Testis (tissue), 2 donors: ENCODE measurements at regions not wholly inside any gene's neighbourhood (a gene's known extent, or its start where the extent isn't known, plus 50 kb on each side); places are given as distances from the start of the nearest gene placed in this dataset.

Experiments
- DNase-seq: peaks from one replicate; pipeline ENCODE4 v3.0.0-alpha.2; 2019
- H3K27ac ChIP-seq, 2 donors: fragments of 200-600 bp; sonication (generic); one replicate each; pipeline ENCODE4 v1.5.1; 2019
- H3K27me3 ChIP-seq: fragments of 200-600 bp; sonication (generic); one replicate; pipeline ENCODE4 v1.5.1; 2019
- H3K36me3 ChIP-seq: fragments of 200-600 bp; sonication (generic); one replicate; pipeline ENCODE4 v1.5.1; 2017; ENCODE audit warnings: low read depth; ENCODE audit errors: missing control alignments
- H3K4me1 ChIP-seq: fragments of 200-600 bp; sonication (generic); one replicate; pipeline ENCODE4 v1.5.1; 2019
- H3K4me3 ChIP-seq, 2 donors: fragments of 200-600 bp; sonication (generic); one replicate each; pipeline ENCODE4 v1.5.1; 2017 to 2019
- H3K9me3 ChIP-seq: fragments of 200-600 bp; sonication (generic); one replicate; pipeline ENCODE4 v1.5.1; 2017
- POLR2A ChIP-seq: fragments of 450-650 bp; IDR thresholded peaks from one replicate; pipeline ENCODE4 v1.6.1; 2017; ENCODE audit warnings: antibody characterized with exemption, mild to moderate bottlenecking, moderate library complexity
- WGBS, 2 donors: methylation state at CpG; one replicate each; pipeline ENCODE4 v1.1.5; 2018; 5-methylcytosine and 5-hydroxymethylcytosine counted together
- intact Hi-C: fragments of 100-400 bp; cut with DNase I; formaldehyde crosslinking; loops from one replicate; pipeline ENCODE4 v1.15.1; 2023; ENCODE audit warnings: low total_unique reads
- TF ChIP-seq, protein P1 (sequence below), 3 experiments: fragments of 450-650 bp in 2 of 3; fragments of 200-600 bp in 1 of 3; sonication (generic) in 1 of 3; IDR thresholded peaks; one replicate each; pipeline ENCODE4 v1.5.1; 2016 to 2019; ENCODE audit warnings: antibody characterized with exemption in 3 of 3, mild to moderate bottlenecking in 2 of 3, moderate library complexity in 1 of 3

- no peak for DNase-seq
- H3K27me3 ChIP-seq, result no peaks in the 10 kb centered on the region
- no peak for TF ChIP-seq POLR2A
- TF ChIP-seq, protein P1, sequence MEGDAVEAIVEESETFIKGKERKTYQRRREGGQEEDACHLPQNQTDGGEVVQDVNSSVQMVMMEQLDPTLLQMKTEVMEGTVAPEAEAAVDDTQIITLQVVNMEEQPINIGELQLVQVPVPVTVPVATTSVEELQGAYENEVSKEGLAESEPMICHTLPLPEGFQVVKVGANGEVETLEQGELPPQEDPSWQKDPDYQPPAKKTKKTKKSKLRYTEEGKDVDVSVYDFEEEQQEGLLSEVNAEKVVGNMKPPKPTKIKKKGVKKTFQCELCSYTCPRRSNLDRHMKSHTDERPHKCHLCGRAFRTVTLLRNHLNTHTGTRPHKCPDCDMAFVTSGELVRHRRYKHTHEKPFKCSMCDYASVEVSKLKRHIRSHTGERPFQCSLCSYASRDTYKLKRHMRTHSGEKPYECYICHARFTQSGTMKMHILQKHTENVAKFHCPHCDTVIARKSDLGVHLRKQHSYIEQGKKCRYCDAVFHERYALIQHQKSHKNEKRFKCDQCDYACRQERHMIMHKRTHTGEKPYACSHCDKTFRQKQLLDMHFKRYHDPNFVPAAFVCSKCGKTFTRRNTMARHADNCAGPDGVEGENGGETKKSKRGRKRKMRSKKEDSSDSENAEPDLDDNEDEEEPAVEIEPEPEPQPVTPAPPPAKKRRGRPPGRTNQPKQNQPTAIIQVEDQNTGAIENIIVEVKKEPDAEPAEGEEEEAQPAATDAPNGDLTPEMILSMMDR (IDR thresholded peaks at IDR 0.05), result no peak
- H3K4me3 ChIP-seq, result no peak overlapping the region
- no peaks in the 10 kb centered on the region for H3K9me3 ChIP-seq
- H3K4me1 ChIP-seq, result no peaks in the 10 kb centered on the region
- no peak overlapping the region for H3K27ac ChIP-seq
- WGBS, 2 donors, result 89% methylated on average over 7 of the region's 7 CpGs
- H3K36me3 ChIP-seq, result no peaks in the 10 kb centered on the region
- intact Hi-C loops, result no loop called here
These were observed 89.1 kb upstream of the CFAP20DC start for GRCh38 chr3:59138966-59139365.

GRCh38 chr3:59137415-59137814, 87.6 kb upstream of the CFAP20DC start:
- no peak for DNase-seq
- Histone ChIP-seq H3K4me1 (no peaks in the 10 kb centered on the region), H3K27ac (no peak overlapping the region), H3K4me3 (no peak overlapping the region), H3K36me3 (no peaks in the 10 kb centered on the region), H3K9me3 (no peaks in the 10 kb centered on the region), H3K27me3 (no peaks in the 10 kb centered on the region)
- TF ChIP-seq, protein P1 (IDR thresholded peaks at IDR 0.05), result no peak
- no peak for TF ChIP-seq POLR2A
- intact Hi-C loops, result no loop called here
- 98 to 100% methylated on average over 1 of the region's 1 CpG for WGBS, 2 donors

- Histone ChIP-seq H3K4me3 (no peak overlapping the region), H3K27ac (no peak overlapping the region), H3K27me3 (no peaks in the 10 kb centered on the region), H3K36me3 (no peaks in the 10 kb centered on the region), H3K4me1 (no peaks in the 10 kb centered on the region), H3K9me3 (no peaks in the 10 kb centered on the region)
- TF ChIP-seq POLR2A, result no peak
- TF ChIP-seq, protein P1 (IDR thresholded peaks at IDR 0.05), result no peak
- DNase-seq, result no peak
- intact Hi-C loops, result no loop called here
- 82 to 89% methylated on average over 2 of the region's 2 CpGs for WGBS, 2 donors
These were observed 86.3 kb upstream of the CFAP20DC start for GRCh38 chr3:59136081-59136480.

DNA sequence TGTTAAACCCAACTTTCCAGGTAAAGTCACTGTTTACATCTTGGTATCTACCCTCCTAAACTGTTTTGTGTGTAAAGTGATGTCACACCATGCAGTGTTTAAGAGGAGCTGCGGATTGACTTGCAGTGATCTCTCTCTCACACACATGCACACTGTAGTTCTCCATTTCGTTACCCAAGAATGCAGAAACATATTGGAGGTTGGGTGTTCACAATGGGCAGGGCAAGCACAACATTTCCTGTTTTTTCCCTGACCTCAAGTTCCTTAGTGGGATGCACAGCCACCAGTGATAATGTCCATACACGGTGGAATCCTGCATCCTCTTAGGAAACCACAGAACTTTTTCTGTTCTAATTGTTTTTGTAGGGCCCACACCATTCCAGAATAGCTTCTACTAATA, 85.3 kb upstream of the CFAP20DC start:
- Histone ChIP-seq H3K4me3 (no peak overlapping the region), H3K27ac (no peak overlapping the region), H3K4me1 (no peaks in the 10 kb centered on the region), H3K27me3 (no peaks in the 10 kb centered on the region), H3K9me3 (no peaks in the 10 kb centered on the region), H3K36me3 (no peaks in the 10 kb centered on the region)
- DNase-seq, result no peak
- TF ChIP-seq POLR2A, result no peak
- TF ChIP-seq, protein P1 (IDR thresholded peaks at IDR 0.05), result no peak
- 71 to 73% methylated on average over 3 of the region's 3 CpGs for WGBS, 2 donors
- intact Hi-C loops, result no loop called here

GRCh38 chr3:59133311-59133710, 83.5 kb upstream of the CFAP20DC start:
- H3K4me3 ChIP-seq, result no peak overlapping the region
- WGBS, 2 donors, result 65 to 74% methylated on average over 4 of the region's 4 CpGs
- DNase-seq, result no peak
- no peak overlapping the region for H3K27ac ChIP-seq
- H3K9me3 ChIP-seq, result no peaks in the 10 kb centered on the region
- TF ChIP-seq, protein P1 (IDR thresholded peaks at IDR 0.05), result no peak
- no peak for TF ChIP-seq POLR2A
- H3K4me1 ChIP-seq, result no peaks in the 10 kb centered on the region
- H3K36me3 ChIP-seq, result no peaks in the 10 kb centered on the region
- intact Hi-C loops, result no loop called here
- no peaks in the 10 kb centered on the region for H3K27me3 ChIP-seq
